ENCODE measurements at regions not wholly inside any gene's neighbourhood (a gene's known extent, or its start where the extent isn't known, plus 50 kb on each side); places are given as distances from the start of the nearest gene placed in this dataset.

DNA sequence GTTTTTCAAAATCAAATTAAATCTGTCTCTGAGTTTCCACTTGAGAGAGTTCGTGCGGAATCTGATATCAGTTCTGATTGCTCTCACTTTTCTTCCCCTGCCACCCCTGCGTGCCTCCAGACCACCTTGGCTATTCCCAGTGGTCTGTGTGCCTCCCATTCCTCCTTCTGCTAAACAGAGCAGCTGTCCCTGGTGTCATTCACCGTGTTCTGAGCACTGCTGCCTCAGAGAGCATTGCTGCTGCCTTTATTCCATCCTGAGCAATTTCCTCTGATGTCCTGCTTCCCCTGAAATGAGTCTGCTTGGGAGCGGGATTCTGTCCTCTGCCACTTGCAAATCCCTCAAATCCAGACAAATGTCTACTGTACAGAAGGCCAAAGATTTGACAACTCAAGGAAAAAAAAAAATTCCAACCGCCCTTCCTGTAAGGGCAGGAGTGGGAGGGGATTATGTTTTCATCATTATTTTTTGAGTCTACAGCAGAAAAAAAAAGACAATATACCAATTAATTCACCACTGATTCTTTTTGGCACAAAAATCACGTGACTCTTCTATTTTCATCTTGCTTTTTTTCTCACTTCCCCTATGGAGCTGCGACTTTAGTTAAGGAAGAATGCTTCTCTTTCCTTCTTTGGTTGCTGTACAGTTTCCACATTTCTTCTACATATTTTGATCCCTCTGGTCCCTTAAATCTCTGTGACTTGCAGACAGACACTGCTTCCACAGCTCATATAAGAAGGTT is 833.0 kb downstream of the EPHA7 start:
- CTCF ChIA-PET (ENCODE audit: partially characterized antibody) = interaction anchor here (0.6 to 1.1 kb wide), 4 partner anchors 58 to 1646 kb away, joined by 3 to 4 read pairs (median 3); no protein-coding TSS in a partner anchor
- TF ChIP-seq EP300 (IDR thresholded peaks at IDR 0.05; ENCODE audit: borderline replicate concordance in 1 of 2, low read depth in 2 of 2, low read length in 2 of 2) (no peak), CHD2 (IDR thresholded peaks at IDR 0.05; ENCODE audit: low read length) (no peak), CTBP2 (IDR thresholded peaks at IDR 0.05; ENCODE audit: borderline replicate concordance, insufficient read depth, insufficient read length, low read length) (no peak)

More for the DNA sequence above, 833.0 kb downstream of the EPHA7 start:
- Histone ChIP-seq H3K4me2 (ENCODE audit: insufficient read depth in 1 of 2, low read depth in 2 of 2, low read length in 2 of 2) (no peak overlapping the region), H3K4me1 (replicated peaks in 1 of 4; ENCODE audit: control insufficient read depth in 3 of 4, insufficient read depth in 4 of 4, low read length in 3 of 4) (no peaks in the 10 kb centered on the region), H4K91ac (replicated peaks; ENCODE audit: insufficient read length, low read length) (no peak overlapping the region), H3K36me3 (ENCODE audit: control insufficient read depth in 2 of 4, insufficient read depth in 4 of 4, low read length in 3 of 4) (no peaks in the 10 kb centered on the region), H4K20me1 (replicated peaks in 1 of 2; ENCODE audit: control insufficient read depth in 1 of 2, insufficient read depth in 2 of 2, low read length in 2 of 2) (no peaks in the 10 kb centered on the region), H3K23me2 (ENCODE audit: low read depth, low read length) (no peaks in the 10 kb centered on the region; the same call in 1 of the 2 replicates), H3K9me3 (ENCODE audit: insufficient read depth in 2 of 2, low read depth in 1 of 2, low read length in 1 of 2) (no peaks in the 10 kb centered on the region), H2BK20ac (ENCODE audit: low read length) (no peak overlapping the region), H3K79me1 (ENCODE audit: low read depth, low read length) (no peaks in the 10 kb centered on the region), H3K9ac (replicated peaks in 1 of 4; ENCODE audit: extremely low read depth in 1 of 4, low read depth in 3 of 4, low read length in 3 of 4) (no peak overlapping the region), H2BK120ac (replicated peaks; ENCODE audit: low read depth, low read length) (no peak overlapping the region), H3K18ac (ENCODE audit: extremely low read depth, low read length) (no peak overlapping the region), H2AK5ac (ENCODE audit: low read depth, low read length) (no peak overlapping the region), H3K27me3 (replicated peaks in 1 of 4; ENCODE audit: control insufficient read depth in 3 of 4, extremely low read depth in 1 of 4, insufficient read depth in 3 of 4, low read length in 3 of 4) (no peaks in the 10 kb centered on the region), H3K4me3 (ENCODE audit: extremely low read depth in 1 of 4, insufficient read depth in 2 of 4, low read depth in 3 of 4, low read length in 4 of 4) (no peak overlapping the region), H4K8ac (ENCODE audit: extremely low read depth, insufficient read depth, low read length) (no peak overlapping the region), H2AFZ (ENCODE audit: low read length) (no peak overlapping the region), H2BK12ac (ENCODE audit: low read depth, low read length) (no peak overlapping the region), H3K4ac (replicated peaks; ENCODE audit: insufficient read length, low read depth, low read length) (no peak overlapping the region), H3K23ac (ENCODE audit: insufficient read length) (peak overlapping the region; percentile 52), H3K56ac (replicated peaks; ENCODE audit: insufficient read length, low read depth, low read length) (no peak overlapping the region), H2BK5ac (ENCODE audit: low read depth, low read length) (no peak overlapping the region), H3K79me2 (ENCODE audit: control insufficient read depth in 1 of 2, insufficient read depth in 2 of 2, low read length in 2 of 2) (no peaks in the 10 kb centered on the region), H2BK15ac (ENCODE audit: low read length) (no peak overlapping the region), H4K5ac (ENCODE audit: insufficient read length, low read depth, low read length) (no peak overlapping the region), H3K14ac (ENCODE audit: insufficient read length) (no peak overlapping the region), H3K27ac (ENCODE audit: low read depth, low read length) (no peak overlapping the region)
- DNase-seq (ENCODE audit: low read depth in 1 of 2, low spot score in 2 of 2) (no peak), FAIRE-seq (no peak)
- WGBS, 2 experiments (ENCODE audit: extremely low coverage in 1 of 2, insufficient coverage in 1 of 2, insufficient read length in 1 of 2, insufficient replicate concordance in 2 of 2, low coverage in 1 of 2, low lambda C conversion rate in 2 of 2, missing lambda C conversion rate in 1 of 2) = 84% methylated on average over 8 of the region's 8 CpGs; no CpG with 5 or more reads in 1 of the 2 experiments
- POLR2A ChIA-PET (ENCODE audit: partially characterized antibody) = no interaction called here

All from H1 (cell line).